PFSK-1 (cell line): ENCODE measurements at regions not wholly inside any gene's neighbourhood (a gene's known extent, or its start where the extent isn't known, plus 50 kb on each side); places are given as distances from the start of the nearest gene placed in this dataset.

Source experiments
- POLR2AphosphoS5 ChIP-seq: IDR thresholded peaks from 2 replicates; pipeline ENCODE4 v1.6.1; 2012; ENCODE audit warnings: low read depth, mild to moderate bottlenecking, control low read depth, low read length, moderate library complexity
- TF ChIP-seq, protein P1 (sequence below), 2 experiments: IDR thresholded peaks; 2 replicates each; pipeline versions ENCODE4 v1.6.1 to v1.8.0; 2011 to 2012; ENCODE audit warnings: low read depth in 2 of 2, low read length in 2 of 2, control low read depth in 1 of 2, inconsistent platforms in 1 of 2, mild to moderate bottlenecking in 1 of 2, moderate library complexity in 1 of 2; ENCODE audit not compliant: insufficient read depth in 1 of 2

DNA sequence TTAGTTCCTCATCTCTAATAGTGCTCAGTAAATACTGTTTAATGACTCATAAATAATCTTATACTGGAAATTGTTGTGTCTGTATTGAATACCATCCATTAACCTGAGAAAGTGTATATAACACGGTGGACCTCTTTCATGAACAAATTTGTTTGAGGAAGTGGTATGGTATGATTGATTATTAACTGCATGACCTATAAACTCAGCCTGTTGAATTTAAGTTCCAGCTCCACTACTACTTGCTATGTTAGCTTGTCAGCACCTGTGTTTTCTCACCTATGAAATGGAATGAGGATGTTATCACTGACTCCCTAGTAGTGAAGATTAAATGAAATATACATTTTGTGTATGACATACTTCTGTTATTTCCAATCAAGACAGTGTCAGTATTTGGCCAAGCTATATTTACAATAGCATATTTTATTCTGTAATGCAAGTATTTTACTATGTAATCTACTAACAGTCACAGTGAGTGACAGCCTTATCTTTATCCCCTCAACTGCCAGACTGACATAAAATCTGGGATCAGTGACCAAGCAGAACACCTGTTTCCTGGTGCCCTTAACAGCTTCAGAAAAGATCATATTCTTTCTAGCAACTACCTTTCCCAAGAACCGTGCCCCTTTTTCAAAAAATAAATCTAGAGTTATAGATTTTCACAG lies 77.3 kb upstream of the ITGA1 start:
- no peak for TF ChIP-seq POLR2AphosphoS5
- TF ChIP-seq, protein P1, sequence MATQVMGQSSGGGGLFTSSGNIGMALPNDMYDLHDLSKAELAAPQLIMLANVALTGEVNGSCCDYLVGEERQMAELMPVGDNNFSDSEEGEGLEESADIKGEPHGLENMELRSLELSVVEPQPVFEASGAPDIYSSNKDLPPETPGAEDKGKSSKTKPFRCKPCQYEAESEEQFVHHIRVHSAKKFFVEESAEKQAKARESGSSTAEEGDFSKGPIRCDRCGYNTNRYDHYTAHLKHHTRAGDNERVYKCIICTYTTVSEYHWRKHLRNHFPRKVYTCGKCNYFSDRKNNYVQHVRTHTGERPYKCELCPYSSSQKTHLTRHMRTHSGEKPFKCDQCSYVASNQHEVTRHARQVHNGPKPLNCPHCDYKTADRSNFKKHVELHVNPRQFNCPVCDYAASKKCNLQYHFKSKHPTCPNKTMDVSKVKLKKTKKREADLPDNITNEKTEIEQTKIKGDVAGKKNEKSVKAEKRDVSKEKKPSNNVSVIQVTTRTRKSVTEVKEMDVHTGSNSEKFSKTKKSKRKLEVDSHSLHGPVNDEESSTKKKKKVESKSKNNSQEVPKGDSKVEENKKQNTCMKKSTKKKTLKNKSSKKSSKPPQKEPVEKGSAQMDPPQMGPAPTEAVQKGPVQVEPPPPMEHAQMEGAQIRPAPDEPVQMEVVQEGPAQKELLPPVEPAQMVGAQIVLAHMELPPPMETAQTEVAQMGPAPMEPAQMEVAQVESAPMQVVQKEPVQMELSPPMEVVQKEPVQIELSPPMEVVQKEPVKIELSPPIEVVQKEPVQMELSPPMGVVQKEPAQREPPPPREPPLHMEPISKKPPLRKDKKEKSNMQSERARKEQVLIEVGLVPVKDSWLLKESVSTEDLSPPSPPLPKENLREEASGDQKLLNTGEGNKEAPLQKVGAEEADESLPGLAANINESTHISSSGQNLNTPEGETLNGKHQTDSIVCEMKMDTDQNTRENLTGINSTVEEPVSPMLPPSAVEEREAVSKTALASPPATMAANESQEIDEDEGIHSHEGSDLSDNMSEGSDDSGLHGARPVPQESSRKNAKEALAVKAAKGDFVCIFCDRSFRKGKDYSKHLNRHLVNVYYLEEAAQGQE (IDR thresholded peaks at IDR 0.05; ENCODE audit: insufficient read depth in 1 of 2, low read depth in 2 of 2, low read length in 2 of 2) = no peak
